ENCODE measurements at regions not wholly inside any gene's neighbourhood (a gene's known extent, or its start where the extent isn't known, plus 50 kb on each side); places are given as distances from the start of the nearest gene placed in this dataset.

DNA sequence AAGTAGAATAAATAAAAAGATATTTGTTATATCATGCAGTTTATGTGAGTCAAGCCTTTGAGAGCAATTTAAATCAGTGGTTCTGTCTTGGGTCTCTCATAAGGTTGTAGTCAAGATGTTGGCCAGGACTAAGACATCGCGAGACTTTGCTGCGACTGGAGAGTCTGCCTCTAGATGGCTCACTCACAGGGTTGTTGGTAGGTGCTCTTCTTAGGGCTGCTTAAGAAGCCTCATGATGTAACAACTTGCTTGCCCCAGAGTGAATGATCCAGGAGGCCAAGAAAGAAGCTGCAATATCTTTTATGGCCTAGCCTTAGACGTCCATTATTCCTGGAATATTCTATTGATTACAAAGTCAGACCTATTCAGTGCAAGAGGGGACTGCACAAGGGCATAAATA, 73.1 kb upstream of the CACHD1 start:
- H3K9ac ChIP-seq (ENCODE audit: low read depth, low read length, poor library complexity) = no peak overlapping the region
- no CpG with 5 or more reads among the region's 4 CpGs for whole genome bisulfite sequencing, 2 donors (ENCODE audit: extremely low coverage in 2 of 2, insufficient read length in 2 of 2, insufficient replicate concordance in 1 of 2)

DNA sequence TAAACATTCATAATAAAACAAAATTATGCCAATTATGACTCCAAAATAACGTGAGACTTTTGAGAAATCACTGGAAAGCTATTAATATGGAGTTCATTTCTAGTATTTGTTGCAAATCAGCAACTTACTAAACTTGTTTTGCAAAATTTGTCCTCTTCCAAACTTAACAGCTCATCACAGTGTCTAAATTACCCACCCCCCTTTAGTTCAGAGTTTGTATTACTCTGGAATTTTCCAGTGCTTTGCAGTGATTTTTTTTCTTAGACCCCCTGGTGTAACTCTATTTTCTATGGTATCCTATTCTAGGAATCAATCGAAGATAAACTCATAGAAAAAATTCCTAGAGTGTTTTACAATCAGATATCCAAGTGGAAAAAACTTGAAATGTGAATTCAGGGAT, 72.4 kb upstream of the CACHD1 start:
- Histone ChIP-seq H3K27ac (replicated peaks; ENCODE audit: low read length) (no peak overlapping the region), H3K9ac (ENCODE audit: low read depth, low read length, poor library complexity) (no peak overlapping the region), H2BK15ac (ENCODE audit: low read length) (no peak overlapping the region), H2BK5ac (ENCODE audit: low read length) (no peak overlapping the region), H3K4me3 (ENCODE audit: low read length in 2 of 2) (no peak overlapping the region), H4K8ac (ENCODE audit: low read depth, low read length) (no peak overlapping the region), H2BK120ac (ENCODE audit: low read depth, low read length) (no peak overlapping the region), H2AK5ac (ENCODE audit: low read depth, low read length) (no peak overlapping the region), H3K27me3 (ENCODE audit: control insufficient read depth in 3 of 3, insufficient read depth in 3 of 3, low read depth in 1 of 3, low read length in 3 of 3) (no peaks in the 10 kb centered on the region), H4K91ac (ENCODE audit: low read depth, low read length, poor library complexity) (no peak overlapping the region), H3K4ac (ENCODE audit: low read length) (no peak overlapping the region), H3K9me3 (replicated peaks in 1 of 2; ENCODE audit: control insufficient read depth in 2 of 2, insufficient read depth in 1 of 2, low read depth in 1 of 2, low read length in 2 of 2) (no peaks in the 10 kb centered on the region), H3K79me1 (ENCODE audit: low read depth, low read length) (no peaks in the 10 kb centered on the region), H3K4me1 (ENCODE audit: control insufficient read depth in 2 of 2, insufficient read depth in 1 of 2, low read depth in 1 of 2, low read length in 2 of 2) (no peaks in the 10 kb centered on the region), H3K18ac (ENCODE audit: low read length) (no peak overlapping the region), H3K36me3 (replicated peaks in 1 of 2; ENCODE audit: control insufficient read depth in 2 of 2, insufficient read depth in 2 of 2, low read length in 2 of 2) (no peaks in the 10 kb centered on the region), H3K14ac (ENCODE audit: low read length) (no peak overlapping the region), H3K4me2 (ENCODE audit: insufficient read depth, low read length, poor library complexity, severe bottlenecking) (no peak overlapping the region), H2BK12ac (ENCODE audit: low read length) (no peak overlapping the region), H3K23ac (ENCODE audit: low read depth, low read length, poor library complexity) (no peak overlapping the region), H2AFZ (ENCODE audit: low read length) (no peak overlapping the region)
- no CpG with 5 or more reads among the region's 2 CpGs for WGBS, 2 donors (ENCODE audit: extremely low coverage in 2 of 2, insufficient read length in 2 of 2, insufficient replicate concordance in 1 of 2)
- DNase-seq (ENCODE audit: low spot score) = no peak

More for the DNA sequence above, 73.1 kb upstream of the CACHD1 start:
- Histone ChIP-seq H3K79me1 (ENCODE audit: low read depth, low read length) (no peaks in the 10 kb centered on the region), H3K27me3 (ENCODE audit: control insufficient read depth in 3 of 3, insufficient read depth in 3 of 3, low read depth in 1 of 3, low read length in 3 of 3) (no peaks in the 10 kb centered on the region), H2AFZ (ENCODE audit: low read length) (no peak overlapping the region), H3K23ac (ENCODE audit: low read depth, low read length, poor library complexity) (no peak overlapping the region), H3K4me3 (ENCODE audit: low read length in 2 of 2) (no peak overlapping the region), H4K8ac (ENCODE audit: low read depth, low read length) (no peak overlapping the region), H3K27ac (replicated peaks; ENCODE audit: low read length) (no peak overlapping the region), H2BK15ac (ENCODE audit: low read length) (no peak overlapping the region), H3K4me1 (ENCODE audit: control insufficient read depth in 2 of 2, insufficient read depth in 1 of 2, low read depth in 1 of 2, low read length in 2 of 2) (no peaks in the 10 kb centered on the region), H4K91ac (ENCODE audit: low read depth, low read length, poor library complexity) (no peak overlapping the region), H3K4ac (ENCODE audit: low read length) (no peak overlapping the region), H3K14ac (ENCODE audit: low read length) (no peak overlapping the region), H3K9me3 (replicated peaks in 1 of 2; ENCODE audit: control insufficient read depth in 2 of 2, insufficient read depth in 1 of 2, low read depth in 1 of 2, low read length in 2 of 2) (no peaks in the 10 kb centered on the region), H2BK120ac (ENCODE audit: low read depth, low read length) (no peak overlapping the region), H3K4me2 (ENCODE audit: insufficient read depth, low read length, poor library complexity, severe bottlenecking) (no peak overlapping the region), H3K36me3 (replicated peaks in 1 of 2; ENCODE audit: control insufficient read depth in 2 of 2, insufficient read depth in 2 of 2, low read length in 2 of 2) (no peaks in the 10 kb centered on the region), H2BK5ac (ENCODE audit: low read length) (no peak overlapping the region), H2AK5ac (ENCODE audit: low read depth, low read length) (no peak overlapping the region), H3K18ac (ENCODE audit: low read length) (no peak overlapping the region), H2BK12ac (ENCODE audit: low read length) (no peak overlapping the region)
- no peak for DNase-seq (ENCODE audit: low spot score)

GRCh38 chr1:64398936-64399335, 71.0 kb upstream of the CACHD1 start:
- Histone ChIP-seq H3K27ac (replicated peaks; ENCODE audit: low read length) (no peak overlapping the region), H2AFZ (ENCODE audit: low read length) (no peak overlapping the region), H3K4ac (ENCODE audit: low read length) (no peak overlapping the region), H2BK15ac (ENCODE audit: low read length) (no peak overlapping the region), H3K18ac (ENCODE audit: low read length) (no peak overlapping the region), H3K23ac (ENCODE audit: low read depth, low read length, poor library complexity) (no peak overlapping the region), H3K27me3 (ENCODE audit: control insufficient read depth in 3 of 3, insufficient read depth in 3 of 3, low read depth in 1 of 3, low read length in 3 of 3) (no peaks in the 10 kb centered on the region), H4K91ac (ENCODE audit: low read depth, low read length, poor library complexity) (no peak overlapping the region), H3K4me3 (ENCODE audit: low read length in 2 of 2) (no peak overlapping the region), H2BK12ac (ENCODE audit: low read length) (no peak overlapping the region), H2BK120ac (ENCODE audit: low read depth, low read length) (no peak overlapping the region), H3K4me2 (ENCODE audit: insufficient read depth, low read length, poor library complexity, severe bottlenecking) (no peak overlapping the region), H3K9ac (ENCODE audit: low read depth, low read length, poor library complexity) (no peak overlapping the region), H2BK5ac (ENCODE audit: low read length) (no peak overlapping the region), H3K9me3 (replicated peaks in 1 of 2; ENCODE audit: control insufficient read depth in 2 of 2, insufficient read depth in 1 of 2, low read depth in 1 of 2, low read length in 2 of 2) (no peaks in the 10 kb centered on the region), H3K79me1 (ENCODE audit: low read depth, low read length) (no peaks in the 10 kb centered on the region), H3K4me1 (ENCODE audit: control insufficient read depth in 2 of 2, insufficient read depth in 1 of 2, low read depth in 1 of 2, low read length in 2 of 2) (no peaks in the 10 kb centered on the region), H3K36me3 (replicated peaks in 1 of 2; ENCODE audit: control insufficient read depth in 2 of 2, insufficient read depth in 2 of 2, low read length in 2 of 2) (no peaks in the 10 kb centered on the region), H2AK5ac (ENCODE audit: low read depth, low read length) (no peak overlapping the region), H4K8ac (ENCODE audit: low read depth, low read length) (no peak overlapping the region), H3K14ac (ENCODE audit: low read length) (no peak overlapping the region)
- DNase-seq (ENCODE audit: low spot score) = no peak
- WGBS, 2 donors (ENCODE audit: extremely low coverage in 2 of 2, insufficient read length in 2 of 2, insufficient replicate concordance in 1 of 2) = no CpG with 5 or more reads among the region's 5 CpGs

DNA sequence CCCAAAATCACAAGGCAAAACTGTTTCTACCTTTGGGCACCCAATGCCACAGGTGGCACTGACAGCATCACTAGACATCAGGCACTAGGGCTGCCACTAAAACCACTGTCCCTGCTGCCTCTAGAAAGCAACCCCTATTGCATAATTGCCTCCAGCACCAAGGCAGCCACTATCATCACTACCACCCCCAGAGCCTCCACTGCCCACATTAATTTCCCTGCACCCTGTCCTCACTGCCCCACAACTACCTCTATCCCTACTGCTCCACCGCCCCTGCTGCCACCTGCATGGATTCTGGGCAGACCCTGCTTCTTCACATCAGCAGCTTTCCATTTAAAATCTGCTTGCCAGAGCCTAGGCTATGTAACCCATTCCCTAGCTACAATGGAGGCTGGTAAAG, 68.6 kb upstream of the CACHD1 start:
- Histone ChIP-seq H3K4me2 (ENCODE audit: insufficient read depth, low read length, poor library complexity, severe bottlenecking) (no peak overlapping the region), H3K18ac (ENCODE audit: low read length) (no peak overlapping the region), H3K9ac (ENCODE audit: low read depth, low read length, poor library complexity) (no peak overlapping the region), H2AFZ (ENCODE audit: low read length) (no peak overlapping the region), H4K8ac (ENCODE audit: low read depth, low read length) (no peak overlapping the region), H3K4ac (ENCODE audit: low read length) (no peak overlapping the region), H3K27me3 (ENCODE audit: control insufficient read depth in 3 of 3, insufficient read depth in 3 of 3, low read depth in 1 of 3, low read length in 3 of 3) (no peaks in the 10 kb centered on the region), H3K14ac (ENCODE audit: low read length) (no peak overlapping the region), H2BK15ac (ENCODE audit: low read length) (no peak overlapping the region), H2BK12ac (ENCODE audit: low read length) (no peak overlapping the region), H3K27ac (replicated peaks; ENCODE audit: low read length) (no peak overlapping the region), H3K9me3 (replicated peaks in 1 of 2; ENCODE audit: control insufficient read depth in 2 of 2, insufficient read depth in 1 of 2, low read depth in 1 of 2, low read length in 2 of 2) (no peaks in the 10 kb centered on the region), H3K36me3 (replicated peaks in 1 of 2; ENCODE audit: control insufficient read depth in 2 of 2, insufficient read depth in 2 of 2, low read length in 2 of 2) (no peaks in the 10 kb centered on the region), H2BK120ac (ENCODE audit: low read depth, low read length) (no peak overlapping the region), H3K4me1 (ENCODE audit: control insufficient read depth in 2 of 2, insufficient read depth in 1 of 2, low read depth in 1 of 2, low read length in 2 of 2) (no peaks in the 10 kb centered on the region), H2AK5ac (ENCODE audit: low read depth, low read length) (no peak overlapping the region), H4K91ac (ENCODE audit: low read depth, low read length, poor library complexity) (no peak overlapping the region), H3K4me3 (ENCODE audit: low read length in 2 of 2) (no peak overlapping the region), H2BK5ac (ENCODE audit: low read length) (no peak overlapping the region), H3K23ac (ENCODE audit: low read depth, low read length, poor library complexity) (no peak overlapping the region), H3K79me1 (ENCODE audit: low read depth, low read length) (no peaks in the 10 kb centered on the region)
- WGBS, 2 donors (ENCODE audit: extremely low coverage in 2 of 2, insufficient read length in 2 of 2, insufficient replicate concordance in 1 of 2) = no CpG with 5 or more reads among the region's 1 CpG
- DNase-seq (ENCODE audit: low spot score) = no peak
